Iris pigment epithelial cell (primary cell): ENCODE measurements at regions not wholly inside any gene's neighbourhood (a gene's known extent, or its start where the extent isn't known, plus 50 kb on each side); places are given as distances from the start of the nearest gene placed in this dataset.
"Not testable (repeated sequence)": the region's sequence is repeated elsewhere in the genome, so short reads cannot be mapped to it uniquely, and the experiment has no call there.

Experiments
- DNase-seq: peaks from one replicate; pipeline ENCODE4 v3.0.0-alpha.2; 2011; ENCODE audit warnings: low read depth

DNA sequence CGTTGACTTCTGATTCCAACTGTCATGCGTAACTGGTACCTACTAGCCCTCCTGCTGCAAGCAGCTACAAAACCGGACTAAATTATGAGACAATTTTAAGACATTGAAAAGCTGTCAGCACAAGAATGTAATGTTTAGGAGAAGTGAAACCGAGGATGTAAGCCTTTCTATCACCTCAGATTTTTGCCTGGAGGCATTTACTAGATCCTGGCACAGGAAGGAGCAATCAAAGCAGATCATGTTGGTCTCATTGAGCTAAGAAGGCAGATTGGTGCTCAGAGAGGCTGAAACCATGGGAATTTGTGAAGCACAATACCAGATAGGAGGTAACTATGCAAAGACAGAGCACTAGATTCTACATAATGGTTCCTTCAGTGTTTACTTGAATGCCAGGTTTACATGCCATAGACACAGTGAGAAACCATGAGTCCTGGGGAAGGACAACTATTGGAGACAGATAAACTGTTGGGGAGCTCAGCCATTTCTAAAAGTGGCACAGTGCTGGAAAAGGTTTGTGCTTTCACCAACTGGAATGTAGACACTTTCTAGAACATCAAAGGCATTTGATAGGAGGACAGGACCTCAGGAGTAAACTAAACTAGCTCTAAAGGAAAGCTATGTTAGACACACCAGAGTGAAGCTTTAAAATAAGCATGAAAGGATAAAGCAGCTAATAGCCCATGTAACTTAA lies 179.4 kb downstream of the LYPLAL1 start:
- no peak for DNase-seq

- no peak for DNase-seq
These were observed 176.7 kb downstream of the LYPLAL1 start for GRCh38 chr1:219350172-219350931.

DNA sequence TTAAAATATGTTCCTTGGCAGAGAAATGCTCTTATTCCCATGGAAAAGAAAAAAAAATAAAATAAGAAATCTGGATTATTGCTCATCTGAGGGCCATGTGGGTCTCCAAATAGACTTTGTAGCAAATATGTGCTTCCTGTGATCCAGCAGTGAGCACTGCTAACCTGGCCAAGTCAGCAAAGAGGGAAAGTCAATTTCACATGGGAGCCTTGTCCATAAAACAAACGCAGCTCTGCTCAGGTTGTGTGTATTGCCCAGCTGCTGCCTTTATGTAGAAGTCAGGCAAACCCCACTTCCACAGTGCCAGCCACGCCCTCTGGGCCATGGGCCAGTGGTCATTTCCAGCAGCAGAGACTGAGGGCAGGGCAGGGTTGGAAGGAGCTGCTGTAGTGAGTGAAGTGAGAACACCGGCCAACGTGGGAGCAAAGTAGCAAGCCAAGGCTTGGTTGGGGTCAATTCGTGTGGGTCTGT lies 174.3 kb downstream of the LYPLAL1 start:
- no peak for DNase-seq

DNA sequence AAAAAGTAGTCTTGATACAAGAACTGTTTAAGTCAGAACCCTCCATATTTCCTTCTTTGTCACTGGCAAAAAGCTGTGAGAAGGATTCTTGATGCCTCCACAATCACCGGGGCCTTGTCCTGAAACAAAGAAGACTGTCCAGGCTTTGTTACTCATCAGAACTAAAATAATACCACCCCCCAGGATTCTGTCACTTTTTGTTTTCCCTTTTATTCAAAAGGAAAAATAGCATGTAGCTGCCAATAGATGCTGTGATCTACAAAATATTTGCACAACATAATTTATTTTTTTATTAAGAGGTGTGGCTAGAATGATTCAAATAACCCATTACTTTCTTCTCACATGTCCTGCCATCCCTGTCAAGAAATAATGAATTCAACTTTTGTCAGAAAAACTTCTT lies 173.7 kb downstream of the LYPLAL1 start:
- no peak for DNase-seq

GRCh38 chr1:219345953-219346352 lies 172.3 kb downstream of the LYPLAL1 start:
- no peak for DNase-seq

GRCh38 chr1:219342836-219343235 lies 169.2 kb downstream of the LYPLAL1 start:
- no peak for DNase-seq

DNA sequence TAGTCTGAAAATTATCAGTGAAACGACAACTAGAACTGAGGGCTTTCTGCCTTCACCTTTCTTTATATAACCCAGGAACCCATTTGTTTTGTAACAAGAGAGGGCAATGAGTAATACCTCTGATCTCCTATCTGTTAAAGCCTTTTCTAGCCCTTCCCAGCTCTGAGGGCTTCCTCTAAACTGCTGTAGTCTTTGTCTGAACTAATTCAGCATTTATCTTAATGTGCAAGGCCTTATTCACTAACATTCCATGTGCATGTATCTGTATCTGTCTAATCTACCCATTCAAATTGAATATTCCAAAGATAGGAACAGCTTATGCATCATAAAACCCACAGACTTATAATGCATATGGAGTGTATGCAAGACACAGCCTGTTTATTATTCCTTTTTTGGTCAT lies 167.1 kb downstream of the LYPLAL1 start:
- DNase-seq = peak; percentile 66

- peak; percentile 31 for DNase-seq
These were observed 165.8 kb downstream of the LYPLAL1 start for GRCh38 chr1:219339466-219339865.

GRCh38 chr1:219337588-219337987 lies 163.9 kb downstream of the LYPLAL1 start:
- DNase-seq = no peak

GRCh38 chr1:219333626-219334025 lies 159.9 kb downstream of the LYPLAL1 start:
- no peak for DNase-seq

GRCh38 chr1:219331424-219331823 lies 157.7 kb downstream of the LYPLAL1 start:
- no peak for DNase-seq

- DNase-seq = no peak
These were observed 157.0 kb downstream of the LYPLAL1 start for GRCh38 chr1:219330669-219331068.

- DNase-seq = no peak
These were observed 156.3 kb downstream of the LYPLAL1 start for GRCh38 chr1:219330001-219330400.

DNA sequence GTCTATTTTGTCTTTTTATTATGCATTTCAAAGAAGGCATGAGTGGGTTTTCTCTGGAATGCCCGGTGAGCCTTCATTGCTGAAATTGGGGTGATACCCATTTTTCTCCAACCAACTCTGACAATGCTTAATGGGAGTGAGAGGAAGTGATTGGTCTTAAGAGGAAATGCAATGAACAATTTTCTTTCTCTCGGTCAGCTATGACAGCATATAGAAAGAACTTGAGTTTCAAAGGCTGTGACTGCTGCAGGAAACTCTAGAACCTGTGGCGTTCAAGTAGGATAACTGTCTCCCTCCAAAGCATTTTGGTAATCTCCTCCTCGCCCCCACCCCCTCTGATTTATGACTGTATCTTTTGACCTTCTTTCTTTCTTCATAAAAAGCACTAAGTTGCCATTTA lies 155.9 kb downstream of the LYPLAL1 start:
- peak; percentile 87 for DNase-seq

DNA sequence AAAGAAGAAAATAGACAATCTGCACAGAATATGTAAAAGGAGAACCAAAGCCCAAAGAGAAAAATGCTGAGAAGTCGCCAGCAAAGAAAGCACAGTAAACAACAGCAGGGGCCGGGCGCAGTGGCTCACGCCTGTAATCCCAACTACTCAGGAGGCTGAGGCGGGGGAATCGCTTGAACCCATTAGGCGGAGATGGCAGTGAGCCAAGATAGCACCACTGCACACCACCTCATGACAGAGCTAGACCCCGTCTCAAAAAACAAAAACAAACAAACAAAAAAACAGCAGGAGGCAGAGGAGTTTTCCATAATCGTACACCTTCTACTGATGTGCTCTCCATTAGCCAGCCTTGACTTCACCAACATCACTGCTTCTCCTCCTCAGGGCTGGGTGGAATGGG lies 153.2 kb downstream of the LYPLAL1 start:
- no peak for DNase-seq

- no peak for DNase-seq
These were observed 151.7 kb downstream of the LYPLAL1 start for GRCh38 chr1:219325368-219325742.

- peak; percentile 97 for DNase-seq
These were observed 151.1 kb downstream of the LYPLAL1 start for GRCh38 chr1:219324629-219325367.

- no peak for DNase-seq
These were observed 150.5 kb downstream of the LYPLAL1 start for GRCh38 chr1:219324171-219324570.

GRCh38 chr1:219323426-219323825 lies 149.7 kb downstream of the LYPLAL1 start:
- peak; percentile 40 for DNase-seq

- DNase-seq = peak; percentile 17
These were observed 149.1 kb downstream of the LYPLAL1 start for GRCh38 chr1:219322766-219323165.

GRCh38 chr1:219320563-219320962 lies 146.9 kb downstream of the LYPLAL1 start:
- DNase-seq = not testable (repeated sequence)

DNA sequence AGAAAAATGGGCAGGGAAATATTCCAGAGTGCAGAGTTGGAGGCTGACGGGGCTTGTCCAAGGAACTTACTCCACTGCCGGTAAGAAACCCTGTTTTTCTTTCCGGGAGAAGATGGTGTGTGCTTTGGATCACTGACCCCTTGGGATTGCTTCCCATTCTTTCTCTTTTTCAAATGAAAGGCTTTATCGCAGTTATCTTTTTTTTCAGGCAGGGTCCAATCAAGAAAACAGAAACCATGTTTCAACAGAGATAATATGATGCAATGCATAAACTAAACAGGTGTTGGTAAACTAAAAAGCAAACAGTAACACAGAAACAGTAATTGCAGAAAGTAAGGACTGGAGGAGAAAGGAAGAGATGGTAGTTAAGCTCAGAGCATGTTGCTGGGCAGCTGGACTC lies 145.1 kb downstream of the LYPLAL1 start:
- DNase-seq = no peak
